Endothelial cell of umbilical vein (primary cell): ENCODE measurements at regions not wholly inside any gene's neighbourhood (a gene's known extent, or its start where the extent isn't known, plus 50 kb on each side); places are given as distances from the start of the nearest gene placed in this dataset.

ENCODE experiments used
- BruUV-seq: library from RNA; stranded (reverse); fragments of 400-500 nt; replicated peaks from 2 replicates; lab custom pipeline; 2021; lab: Mats Ljungman, UMichigan
- CTCF ChIA-PET: fragments of 300-600, 350-600 bp; sonication (Branson Sonifier 250); formaldehyde crosslinking; loops from one replicate; lab custom pipeline; 2021; ENCODE audit warnings: antibody characterized with exemption, inconsistent platforms; lab: Charles Lee
- POLR2A ChIA-PET: fragments of 300-600, 350-600 bp; sonication (Branson Sonifier 250); formaldehyde crosslinking; loops from one replicate; lab custom pipeline; 2021; ENCODE audit warnings: antibody characterized with exemption, inconsistent platforms; lab: Charles Lee
- DNase-seq: peaks from one replicate; pipeline ENCODE4 v3.0.0-alpha.2; 2011; ENCODE audit warnings: low read depth, low spot score
- FAIRE-seq: peaks from 2 replicates; lab custom pipeline; 2011; peaks lifted over from hg19 to GRCh38; lab: Jason Lieb, UNC
- H2AFZ ChIP-seq: 2 replicates; pipeline ENCODE4 v1.6.0; 2012; ENCODE audit warnings: low read depth, low read length, control low read depth, inconsistent platforms
- H3K27ac ChIP-seq: 2 replicates; pipeline ENCODE4 v1.5.1; 2011; ENCODE audit warnings: low read depth, mild to moderate bottlenecking, control low read depth, low read length, moderate library complexity; ENCODE audit not compliant: insufficient read depth
- H3K27me3 ChIP-seq, 2 experiments: 2 replicates each; pipeline versions ENCODE4 v1.6.0 to v1.6.1; 2011; ENCODE audit warnings: low read length in 2 of 2, mixed read lengths in 1 of 2; ENCODE audit not compliant: control insufficient read depth in 2 of 2, insufficient read depth in 2 of 2
- H3K36me3 ChIP-seq, 2 experiments: 2 replicates in 1 of 2; 3 replicates in 1 of 2; pipeline ENCODE4 v1.5.1; 2011; ENCODE audit warnings: low read length in 2 of 2, mild to moderate bottlenecking in 1 of 2, moderate library complexity in 1 of 2; ENCODE audit not compliant: control insufficient read depth in 2 of 2, insufficient read depth in 2 of 2; ENCODE audit errors: extremely low read depth in 1 of 2
- H3K4me1 ChIP-seq: 3 replicates; pipeline ENCODE4 v1.5.1; 2011; ENCODE audit warnings: mild to moderate bottlenecking, low read length; ENCODE audit not compliant: control insufficient read depth, insufficient read depth; ENCODE audit errors: extremely low read depth
- H3K4me2 ChIP-seq: 2 replicates; pipeline ENCODE4 v1.6.1; 2011; ENCODE audit warnings: low read length, control low read depth, mixed read lengths; ENCODE audit not compliant: insufficient read depth
- H3K4me3 ChIP-seq, 3 experiments: fragments of 200-600 bp in 1 of 3; sonication (generic), shearing (Covaris generic) in 1 of 3; replicated peaks in 1 of 3; 2 replicates each; pipeline ENCODE4 v1.5.1; 2011 to 2016; ENCODE audit warnings: control low read depth in 3 of 3, low read length in 3 of 3, mild to moderate bottlenecking in 2 of 3, inconsistent platforms in 1 of 3, low read depth in 1 of 3, moderate library complexity in 1 of 3; ENCODE audit not compliant: insufficient read depth in 1 of 3
- H3K79me2 ChIP-seq: 2 replicates; pipeline ENCODE4 v1.6.0; 2012; ENCODE audit warnings: low read length, inconsistent platforms; ENCODE audit not compliant: control insufficient read depth, insufficient read depth
- H3K9ac ChIP-seq: replicated peaks from 2 replicates; pipeline ENCODE3; 2011; ENCODE audit warnings: low read length, control low read depth; ENCODE audit not compliant: insufficient read depth; ENCODE audit errors: extremely low read depth
- H3K9me1 ChIP-seq: replicated peaks from 3 replicates; pipeline ENCODE4 v1.6.0; 2011; ENCODE audit warnings: mild to moderate bottlenecking, low read length; ENCODE audit not compliant: control insufficient read depth, insufficient read depth; ENCODE audit errors: extremely low read depth
- H3K9me3 ChIP-seq: replicated peaks from 2 replicates; pipeline ENCODE4 v1.5.1; 2012; ENCODE audit warnings: low read length, inconsistent platforms; ENCODE audit not compliant: control insufficient read depth, insufficient read depth
- H4K20me1 ChIP-seq: replicated peaks from 2 replicates; pipeline ENCODE3; 2011; ENCODE audit warnings: mild to moderate bottlenecking, low read length; ENCODE audit not compliant: control insufficient read depth, insufficient read depth; ENCODE audit errors: extremely low read depth
- EZH2 ChIP-seq: IDR thresholded peaks from 2 replicates; pipeline ENCODE4 v1.6.1; 2012; ENCODE audit warnings: borderline replicate concordance, low read depth, mild to moderate bottlenecking, moderate library complexity, low read length, inconsistent platforms; ENCODE audit not compliant: severe bottlenecking
- FOS ChIP-seq: IDR thresholded peaks from 2 replicates; pipeline ENCODE4 v1.6.1; 2011; ENCODE audit warnings: mild to moderate bottlenecking, low read length, moderate library complexity, borderline replicate concordance; ENCODE audit not compliant: insufficient read depth
- GATA2 ChIP-seq: IDR thresholded peaks from 2 replicates; pipeline ENCODE4 v1.7.0; 2011; ENCODE audit warnings: low read depth, mild to moderate bottlenecking, moderate library complexity, mixed read lengths, low read length; ENCODE audit not compliant: insufficient read length, insufficient read depth
- MAX ChIP-seq: IDR thresholded peaks from 2 replicates; pipeline ENCODE4 v1.6.1; 2011; ENCODE audit not compliant: insufficient read depth, insufficient read length
- MYC ChIP-seq: IDR thresholded peaks from one replicate; pipeline ENCODE4 v1.6.1; 2011; ENCODE audit warnings: mild to moderate bottlenecking, low read depth, low read length
- POLR2A ChIP-seq: IDR thresholded peaks from 2 replicates; pipeline ENCODE4 v1.6.1; 2012; ENCODE audit warnings: low read depth, mild to moderate bottlenecking, control low read depth, low read length
- POLR2AphosphoS5 ChIP-seq: IDR thresholded peaks from 2 replicates; pipeline ENCODE4 v1.6.1; 2012; ENCODE audit warnings: low read depth, mild to moderate bottlenecking, control low read depth, low read length, moderate library complexity; ENCODE audit not compliant: insufficient read depth
- dilution Hi-C: fragments of 300-500 bp; cut with MboI; formaldehyde crosslinking; loops from one replicate; pipeline ENCODE4 v1.15.0; 2019; ENCODE audit warnings: low sequenced_read_pairs; ENCODE audit not compliant: extremely low pct_ligation_motif_present
- intact Hi-C: fragments of 100-400 bp; cut with micrococcal nuclease; formaldehyde crosslinking; loops from one replicate; pipeline ENCODE4 v1.10.0; 2022
- TF ChIP-seq, protein P1 (sequence below), 2 donors: IDR thresholded peaks; 1 replicate in 1 of 2; 2 replicates in 1 of 2; pipeline ENCODE4 v1.5.1; 2011; ENCODE audit warnings: low read length in 2 of 2, mild to moderate bottlenecking in 2 of 2, moderate library complexity in 2 of 2, control low read depth in 1 of 2, inconsistent platforms in 1 of 2, low read depth in 1 of 2; ENCODE audit not compliant: insufficient read depth in 1 of 2; ENCODE audit errors: extremely low read depth in 1 of 2

DNA sequence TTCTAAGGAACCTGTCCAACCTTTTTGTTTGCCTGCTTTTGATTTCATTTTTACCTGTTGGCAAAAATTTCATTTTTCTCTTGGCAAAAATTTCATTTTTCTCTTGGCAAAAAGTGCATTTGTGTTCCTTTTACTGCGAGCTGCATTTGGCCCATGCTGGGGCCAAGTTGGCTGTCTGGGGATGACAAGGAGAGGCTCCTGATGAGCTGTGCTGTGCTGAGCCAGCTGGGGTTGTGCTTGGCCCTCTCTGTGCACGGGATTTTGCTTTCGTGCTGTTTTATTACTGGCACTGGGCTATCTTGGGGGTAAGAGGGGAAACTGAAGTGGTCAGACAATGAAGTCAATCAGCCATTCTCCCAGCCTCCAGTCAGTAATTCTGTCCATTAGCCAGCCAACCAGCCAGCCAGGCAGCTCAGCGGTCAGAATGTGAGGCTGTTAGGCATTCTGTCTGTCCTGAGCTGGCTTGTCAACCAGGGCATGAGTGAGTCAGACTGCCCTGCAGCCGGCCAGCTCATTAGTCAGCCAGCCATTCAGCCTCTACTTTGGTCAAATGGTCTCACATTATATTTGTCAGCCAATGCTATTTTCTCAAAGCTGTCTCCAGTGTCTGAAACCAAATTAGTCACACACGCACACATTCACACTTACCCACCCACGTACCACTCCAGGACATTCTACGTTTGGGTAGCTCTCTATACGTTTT lies 56.9 kb upstream of the PRPS1 start:
- Histone ChIP-seq H3K4me1 (no peaks in the 10 kb centered on the region), H3K9ac (no peak overlapping the region), H3K27ac (peak overlapping the region; percentile 11), H3K4me3 (no peak overlapping the region), H3K27me3 (no peaks in the 10 kb centered on the region), H3K9me3 (no peaks in the 10 kb centered on the region), H3K4me2 (no peak overlapping the region), H3K36me3 (no peaks in the 10 kb centered on the region), H2AFZ (no peak overlapping the region), H3K9me1 (no peaks in the 10 kb centered on the region), H3K79me2 (no peaks in the 10 kb centered on the region), H4K20me1 (no peaks in the 10 kb centered on the region)
- ChIA-PET CTCF (interaction anchor here (1.0 to 1.1 kb wide), 3 partner anchors 29 to 206 kb away, joined by 3 read pairs; partner anchors contain the start of genes NCBP2L and TSC22D3), POLR2A (no interaction called here)
- DNase-seq (peak; percentile 5), FAIRE-seq (peak; percentile 69)
- intact Hi-C loops (no loop called here), dilution Hi-C loops (no loop called here)
- TF ChIP-seq MAX: no peak
- TF ChIP-seq POLR2AphosphoS5: no peak
- TF ChIP-seq GATA2: no peak
- TF ChIP-seq, protein P1, sequence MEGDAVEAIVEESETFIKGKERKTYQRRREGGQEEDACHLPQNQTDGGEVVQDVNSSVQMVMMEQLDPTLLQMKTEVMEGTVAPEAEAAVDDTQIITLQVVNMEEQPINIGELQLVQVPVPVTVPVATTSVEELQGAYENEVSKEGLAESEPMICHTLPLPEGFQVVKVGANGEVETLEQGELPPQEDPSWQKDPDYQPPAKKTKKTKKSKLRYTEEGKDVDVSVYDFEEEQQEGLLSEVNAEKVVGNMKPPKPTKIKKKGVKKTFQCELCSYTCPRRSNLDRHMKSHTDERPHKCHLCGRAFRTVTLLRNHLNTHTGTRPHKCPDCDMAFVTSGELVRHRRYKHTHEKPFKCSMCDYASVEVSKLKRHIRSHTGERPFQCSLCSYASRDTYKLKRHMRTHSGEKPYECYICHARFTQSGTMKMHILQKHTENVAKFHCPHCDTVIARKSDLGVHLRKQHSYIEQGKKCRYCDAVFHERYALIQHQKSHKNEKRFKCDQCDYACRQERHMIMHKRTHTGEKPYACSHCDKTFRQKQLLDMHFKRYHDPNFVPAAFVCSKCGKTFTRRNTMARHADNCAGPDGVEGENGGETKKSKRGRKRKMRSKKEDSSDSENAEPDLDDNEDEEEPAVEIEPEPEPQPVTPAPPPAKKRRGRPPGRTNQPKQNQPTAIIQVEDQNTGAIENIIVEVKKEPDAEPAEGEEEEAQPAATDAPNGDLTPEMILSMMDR (IDR thresholded peaks at IDR 0.05; ENCODE audit: extremely low read depth in 1 of 2, insufficient read depth in 1 of 2, low read depth in 1 of 2, low read length in 2 of 2): no peak
- peak; percentile 61 for TF ChIP-seq FOS
- no peak for TF ChIP-seq MYC
- TF ChIP-seq EZH2: no peak
- no peak for TF ChIP-seq POLR2A
- BruUV-seq: no TSS peak
